Left lung (tissue), 4 donors: ENCODE measurements at regions not wholly inside any gene's neighbourhood (a gene's known extent, or its start where the extent isn't known, plus 50 kb on each side); places are given as distances from the start of the nearest gene placed in this dataset.
A peak's percentile ranks its signal among the peaks of the same experiment; 100 is the strongest.

ENCODE experiments used
- ATAC-seq: fragments of 200-7000 bp; cut with Tn5 transposase; one replicate; pipeline ENCODE4 v1.9.1; 2020; ENCODE audit warnings: moderate library complexity
- DNase-seq, 4 donors: peaks; one replicate each; pipeline ENCODE4 v3.0.0-alpha.2; 2013 to 2020
- H3K27ac ChIP-seq, 2 donors: fragments of 200-600 bp; sonication (generic) in 1 of 2; one replicate each; pipeline versions ENCODE4 v1.5.0 to v1.8.0; 2020 to 2021
- H3K27me3 ChIP-seq, 2 donors: fragments of 200-600 bp; sonication (generic) in 1 of 2; one replicate each; pipeline versions ENCODE4 v1.5.0 to v1.8.0; 2020 to 2021
- H3K36me3 ChIP-seq, 2 donors: fragments of 200-600 bp; sonication (generic) in 1 of 2; one replicate each; pipeline versions ENCODE4 v1.5.0 to v1.8.0; 2020 to 2021
- H3K4me1 ChIP-seq, 2 donors: fragments of 200-600 bp; one replicate each; pipeline ENCODE4 v1.8.0; 2021
- H3K4me3 ChIP-seq, 2 donors: fragments of 200-600 bp; sonication (generic) in 1 of 2; one replicate each; pipeline versions ENCODE4 v1.5.0 to v1.8.0; 2020 to 2021; ENCODE audit warnings: mild to moderate bottlenecking in 1 of 2
- H3K9me3 ChIP-seq, 2 donors: fragments of 200-600 bp; sonication (generic) in 1 of 2; one replicate each; pipeline versions ENCODE4 v1.5.0 to v1.8.0; 2020 to 2021
- CTCF ChIP-seq, 2 donors: fragments of 200-600 bp; sonication (generic) in 1 of 2; IDR thresholded peaks; one replicate each; pipeline versions ENCODE4 v1.5.0 to v1.8.0; 2021; ENCODE audit warnings: antibody characterized with exemption in 2 of 2
- intact Hi-C, 2 donors: fragments of 100-400 bp; cut with DNase I; formaldehyde crosslinking; loops; one replicate each; pipeline versions ENCODE4 v1.11.2 to v1.14.2; 2022
- donor health status: DM: no; HTN: yes; CAD: no.
- donor health status: DM: no; HTN: no; CAD: no.

- intact Hi-C loops: no loop called here
- no peaks in the 10 kb centered on the region for H3K9me3 ChIP-seq
- H3K4me3 ChIP-seq: no peak overlapping the region
- no peak overlapping the region for H3K27ac ChIP-seq
- DNase-seq: peak in 2 of 4 donors; percentile 16 to 26
- H3K4me1 ChIP-seq: no peaks in the 10 kb centered on the region
- ATAC-seq: no peak
- TF ChIP-seq CTCF (IDR thresholded peaks at IDR 0.05): no peak
- no peaks in the 10 kb centered on the region for H3K36me3 ChIP-seq
- H3K27me3 ChIP-seq: no peaks in the 10 kb centered on the region
Observed at GRCh38 chr6:22221630-22222029, 75.2 kb downstream of the PRL start.

- Histone ChIP-seq H3K4me1 (no peaks in the 10 kb centered on the region), H3K27me3 (no peaks in the 10 kb centered on the region), H3K9me3 (no peaks in the 10 kb centered on the region), H3K36me3 (no peaks in the 10 kb centered on the region), H3K27ac (no peak overlapping the region), H3K4me3 (no peak overlapping the region)
- ATAC-seq (no peak), DNase-seq (no peak)
- intact Hi-C loops: no loop called here
- TF ChIP-seq CTCF (IDR thresholded peaks at IDR 0.05): no peak
Observed at GRCh38 chr6:22222469-22222868, 74.4 kb downstream of the PRL start.

- H3K27ac ChIP-seq: no peak overlapping the region
- H3K9me3 ChIP-seq: no peaks in the 10 kb centered on the region
- no peak overlapping the region for H3K4me3 ChIP-seq
- no peaks in the 10 kb centered on the region for H3K36me3 ChIP-seq
- intact Hi-C loops: no loop called here
- H3K4me1 ChIP-seq: no peaks in the 10 kb centered on the region
- no peak for TF ChIP-seq CTCF (IDR thresholded peaks at IDR 0.05)
- no peaks in the 10 kb centered on the region for H3K27me3 ChIP-seq
- ATAC-seq (no peak), DNase-seq (no peak)
Observed at GRCh38 chr6:22227824-22228610, 68.8 kb downstream of the PRL start.

- Histone ChIP-seq H3K4me3 (no peak overlapping the region), H3K9me3 (peaks cover 0 to 1% of the 10 kb centered on the region in 2 donors), H3K27ac (no peak overlapping the region), H3K4me1 (no peaks in the 10 kb centered on the region), H3K36me3 (no peaks in the 10 kb centered on the region), H3K27me3 (no peaks in the 10 kb centered on the region)
- intact Hi-C loops: no loop called here
- no peak for DNase-seq
- no peak for ATAC-seq
- TF ChIP-seq CTCF (IDR thresholded peaks at IDR 0.05): no peak
Observed at GRCh38 chr6:22231050-22231449, 65.8 kb downstream of the PRL start.

GRCh38 chr6:22231616-22232015 lies 65.2 kb downstream of the PRL start:
- no peak for ATAC-seq
- no peaks in the 10 kb centered on the region for H3K4me1 ChIP-seq
- DNase-seq: no peak
- intact Hi-C loops: no loop called here
- H3K36me3 ChIP-seq: no peaks in the 10 kb centered on the region
- no peaks in the 10 kb centered on the region for H3K27me3 ChIP-seq
- peaks cover 0 to 1% of the 10 kb centered on the region in 2 donors for H3K9me3 ChIP-seq
- no peak for TF ChIP-seq CTCF (IDR thresholded peaks at IDR 0.05)
- no peak overlapping the region for H3K4me3 ChIP-seq
- no peak overlapping the region for H3K27ac ChIP-seq
